BE2C (cell line): ENCODE measurements at regions not wholly inside any gene's neighbourhood (a gene's known extent, or its start where the extent isn't known, plus 50 kb on each side); places are given as distances from the start of the nearest gene placed in this dataset.

Source experiments
- DNase-seq: peaks from one replicate; pipeline ENCODE4 v3.0.0-alpha.2; 2020
- H3K27me3 ChIP-seq: fragments of 250-450 bp; sonication (Bioruptor Pico); 2 replicates; pipeline ENCODE4 v1.5.1; 2020; ENCODE audit warnings: mild to moderate bottlenecking
- H3K36me3 ChIP-seq: fragments of 250-450 bp; sonication (Bioruptor Pico); 2 replicates; pipeline ENCODE4 v1.5.1; 2020; ENCODE audit warnings: mild to moderate bottlenecking
- H3K4me1 ChIP-seq: fragments of 250-450 bp; sonication (Bioruptor Pico); 2 replicates; pipeline ENCODE4 v1.5.1; 2020
- H3K4me3 ChIP-seq: 2 replicates; pipeline ENCODE4 v1.5.1; 2011; ENCODE audit warnings: low read depth, low read length
- H3K9me3 ChIP-seq: fragments of 250-450 bp; sonication (Bioruptor Pico); 2 replicates; pipeline ENCODE4 v1.5.1; 2020
- TF ChIP-seq, protein P1 (sequence below): IDR thresholded peaks from 2 replicates; pipeline ENCODE4 v1.5.1; 2012; ENCODE audit warnings: mild to moderate bottlenecking, low read depth, low read length

DNA sequence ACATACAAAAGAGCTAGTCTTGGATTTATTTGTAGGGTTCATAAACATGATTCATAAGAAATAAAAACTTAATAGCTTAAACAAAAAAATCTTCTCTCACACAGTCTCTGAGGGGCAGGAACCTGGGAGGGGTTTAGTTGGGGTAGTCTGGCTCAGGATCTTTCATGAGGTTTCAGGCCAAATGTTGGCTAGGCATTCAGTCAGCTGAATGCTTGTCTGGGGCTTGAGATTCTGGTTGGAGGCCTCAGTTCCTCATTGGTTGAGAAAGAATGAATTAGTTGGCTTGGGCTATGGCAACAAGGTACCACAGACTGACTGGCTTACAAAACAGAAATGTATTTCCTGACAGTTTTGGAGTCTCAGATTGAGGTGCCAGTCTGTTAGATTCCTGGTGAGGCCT lies 74.3 kb downstream of the ANKRD7 start:
- H3K27me3 ChIP-seq, result no peaks in the 10 kb centered on the region
- no peaks in the 10 kb centered on the region for H3K4me1 ChIP-seq
- no peak overlapping the region for H3K4me3 ChIP-seq
- no peak for DNase-seq
- H3K9me3 ChIP-seq, result no peaks in the 10 kb centered on the region
- no peaks in the 10 kb centered on the region for H3K36me3 ChIP-seq
- TF ChIP-seq, protein P1, sequence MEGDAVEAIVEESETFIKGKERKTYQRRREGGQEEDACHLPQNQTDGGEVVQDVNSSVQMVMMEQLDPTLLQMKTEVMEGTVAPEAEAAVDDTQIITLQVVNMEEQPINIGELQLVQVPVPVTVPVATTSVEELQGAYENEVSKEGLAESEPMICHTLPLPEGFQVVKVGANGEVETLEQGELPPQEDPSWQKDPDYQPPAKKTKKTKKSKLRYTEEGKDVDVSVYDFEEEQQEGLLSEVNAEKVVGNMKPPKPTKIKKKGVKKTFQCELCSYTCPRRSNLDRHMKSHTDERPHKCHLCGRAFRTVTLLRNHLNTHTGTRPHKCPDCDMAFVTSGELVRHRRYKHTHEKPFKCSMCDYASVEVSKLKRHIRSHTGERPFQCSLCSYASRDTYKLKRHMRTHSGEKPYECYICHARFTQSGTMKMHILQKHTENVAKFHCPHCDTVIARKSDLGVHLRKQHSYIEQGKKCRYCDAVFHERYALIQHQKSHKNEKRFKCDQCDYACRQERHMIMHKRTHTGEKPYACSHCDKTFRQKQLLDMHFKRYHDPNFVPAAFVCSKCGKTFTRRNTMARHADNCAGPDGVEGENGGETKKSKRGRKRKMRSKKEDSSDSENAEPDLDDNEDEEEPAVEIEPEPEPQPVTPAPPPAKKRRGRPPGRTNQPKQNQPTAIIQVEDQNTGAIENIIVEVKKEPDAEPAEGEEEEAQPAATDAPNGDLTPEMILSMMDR, result no peak

DNA sequence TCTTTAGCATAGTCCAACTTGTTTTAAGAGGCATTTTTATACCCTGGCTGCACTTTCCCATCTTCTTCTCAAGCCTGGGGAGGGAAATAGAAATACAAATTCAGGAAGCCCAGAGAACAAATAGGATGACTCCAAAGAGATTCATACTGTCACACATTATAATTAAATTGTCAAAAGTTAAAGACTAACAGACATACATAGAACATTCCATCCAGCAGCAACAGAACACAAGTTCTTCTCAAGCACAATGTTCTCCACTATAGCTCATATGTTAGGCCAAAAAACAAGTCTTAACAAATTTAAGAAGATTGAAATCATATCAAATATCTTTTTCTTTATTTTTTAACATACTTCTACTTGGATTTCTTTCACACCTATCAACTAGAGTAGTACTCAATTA lies 75.7 kb downstream of the ANKRD7 start:
- DNase-seq, result no peak
- Histone ChIP-seq H3K27me3 (no peaks in the 10 kb centered on the region), H3K36me3 (no peaks in the 10 kb centered on the region), H3K9me3 (no peaks in the 10 kb centered on the region), H3K4me1 (no peaks in the 10 kb centered on the region), H3K4me3 (no peak overlapping the region)
- TF ChIP-seq, protein P1, result no peak

DNA sequence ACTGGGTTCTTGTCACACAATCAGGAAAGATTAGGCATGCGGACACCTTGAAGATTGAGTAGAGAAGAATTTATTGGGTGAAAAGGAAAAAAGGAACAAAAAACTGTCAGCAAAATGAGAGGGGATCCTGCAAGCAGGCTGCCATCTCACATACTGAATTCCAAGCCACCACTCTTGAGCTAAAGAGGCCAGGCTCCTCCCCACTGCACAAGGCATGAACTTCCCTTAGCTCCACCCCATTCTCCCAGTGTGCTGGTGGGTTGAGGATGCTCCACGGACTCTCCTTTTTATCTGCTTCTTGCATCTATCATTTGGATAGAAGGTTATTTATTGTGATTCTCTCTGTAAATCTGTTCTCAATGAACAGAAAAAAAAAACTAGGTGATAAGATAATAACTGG lies 79.6 kb downstream of the ANKRD7 start:
- Histone ChIP-seq H3K36me3 (no peaks in the 10 kb centered on the region), H3K4me1 (no peaks in the 10 kb centered on the region), H3K4me3 (no peak overlapping the region), H3K27me3 (no peaks in the 10 kb centered on the region), H3K9me3 (no peaks in the 10 kb centered on the region)
- TF ChIP-seq, protein P1, result no peak
- no peak for DNase-seq

DNA sequence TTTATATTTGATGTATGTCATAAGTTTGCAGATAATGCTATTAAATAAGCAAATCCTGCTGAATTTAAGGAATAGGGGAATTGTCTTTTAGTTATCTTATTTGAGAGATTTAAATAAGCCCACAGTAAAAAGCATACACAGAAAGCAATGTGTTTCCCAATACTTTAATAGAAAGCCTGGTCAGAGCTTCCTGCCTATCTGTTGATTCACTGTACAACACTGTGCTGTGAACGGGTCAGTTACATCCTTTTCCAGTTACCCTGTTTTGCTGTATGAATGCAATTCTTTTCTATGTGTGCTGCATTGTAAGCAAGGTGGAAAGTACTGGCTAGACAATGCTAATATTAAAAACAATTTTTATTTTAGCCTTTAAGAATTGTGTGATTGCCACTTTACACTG lies 81.2 kb downstream of the ANKRD7 start:
- DNase-seq, result no peak
- TF ChIP-seq, protein P1, result no peak
- no peaks in the 10 kb centered on the region for H3K36me3 ChIP-seq
- H3K4me1 ChIP-seq, result no peaks in the 10 kb centered on the region
- no peak overlapping the region for H3K4me3 ChIP-seq
- no peaks in the 10 kb centered on the region for H3K27me3 ChIP-seq
- H3K9me3 ChIP-seq, result no peaks in the 10 kb centered on the region

DNA sequence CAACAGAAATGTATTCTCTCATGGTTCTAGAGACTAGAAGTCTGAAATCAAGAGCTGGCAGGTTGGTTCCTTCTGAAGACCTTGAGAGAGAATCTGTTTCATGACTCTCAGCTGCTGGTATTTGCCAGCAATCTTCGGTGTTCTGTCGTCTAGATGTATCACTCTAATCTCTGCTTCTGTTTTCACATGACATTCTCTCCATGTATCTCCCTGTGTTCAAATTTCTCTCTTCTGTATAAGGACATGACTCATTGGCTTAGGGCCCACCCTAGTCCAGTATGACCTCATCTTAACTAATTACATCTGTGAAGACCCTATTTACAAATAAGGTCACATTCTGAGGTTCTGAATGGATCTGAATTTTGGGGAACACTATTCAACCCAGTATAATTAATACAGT lies 82.3 kb downstream of the ANKRD7 start:
- no peaks in the 10 kb centered on the region for H3K36me3 ChIP-seq
- TF ChIP-seq, protein P1, result no peak
- no peak for DNase-seq
- H3K9me3 ChIP-seq, result no peaks in the 10 kb centered on the region
- no peaks in the 10 kb centered on the region for H3K4me1 ChIP-seq
- H3K27me3 ChIP-seq, result no peaks in the 10 kb centered on the region
- no peak overlapping the region for H3K4me3 ChIP-seq

DNA sequence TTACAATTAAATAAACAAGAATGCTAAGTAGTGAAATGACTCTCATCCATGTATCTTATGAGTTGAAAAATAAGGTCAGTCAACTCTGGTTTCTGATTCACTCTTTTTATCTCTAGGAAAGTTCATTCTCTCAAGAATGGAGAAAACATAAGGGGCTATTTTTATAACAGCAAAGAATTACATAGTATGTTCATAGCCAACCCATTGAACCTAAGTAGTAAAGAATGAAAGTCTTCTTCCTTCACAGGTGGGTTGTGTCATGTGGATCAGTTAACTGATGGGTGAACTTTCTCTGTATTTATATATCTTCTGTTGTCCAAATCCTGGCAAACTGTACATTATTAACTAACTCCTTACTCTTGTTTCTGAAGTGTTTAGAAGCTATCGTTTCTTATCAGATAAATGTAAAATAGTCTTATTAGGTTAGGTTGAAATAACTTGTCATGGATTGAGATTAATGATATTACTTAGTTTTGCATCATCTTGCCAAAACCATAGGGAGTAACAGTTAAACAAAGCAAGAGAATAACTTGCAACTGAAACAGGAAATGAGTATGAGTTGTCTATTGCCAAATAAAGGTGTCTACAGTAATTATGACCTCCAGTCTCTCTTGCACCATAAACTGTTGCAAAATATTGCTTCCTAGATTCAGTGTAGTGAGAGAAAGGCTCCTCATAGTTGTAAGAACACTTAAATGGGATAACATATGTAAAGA lies 86.8 kb downstream of the ANKRD7 start:
- TF ChIP-seq, protein P1, result no peak
- Histone ChIP-seq H3K36me3 (no peaks in the 10 kb centered on the region), H3K27me3 (no peaks in the 10 kb centered on the region), H3K4me3 (no peak overlapping the region), H3K9me3 (no peaks in the 10 kb centered on the region), H3K4me1 (no peaks in the 10 kb centered on the region)
- no peak for DNase-seq
